K562 (cell line): ENCODE measurements at regions not wholly inside any gene's neighbourhood (a gene's known extent, or its start where the extent isn't known, plus 50 kb on each side); places are given as distances from the start of the nearest gene placed in this dataset.

ENCODE experiments used
- CC2D1A ChIP-seq: fragments of 450-650 bp; IDR thresholded peaks from 2 replicates; pipeline ENCODE4 v1.6.1; 2017; ENCODE audit warnings: mild to moderate bottlenecking
- NFYB ChIP-seq: IDR thresholded peaks from 2 replicates; pipeline ENCODE4 v1.6.1; 2011; ENCODE audit warnings: mild to moderate bottlenecking, moderate library complexity; ENCODE audit not compliant: insufficient read length; ENCODE audit errors: extremely low read depth
- RBM25 ChIP-seq: fragments of 200-400 bp; formaldehyde crosslinking; IDR thresholded peaks from 2 replicates; pipeline ENCODE4 v1.6.1; 2018; ENCODE audit warnings: low read length, low read depth, moderate library complexity; ENCODE audit not compliant: severe bottlenecking
- SIRT6 ChIP-seq: IDR thresholded peaks from one replicate; pipeline ENCODE4 v1.6.1; 2012; ENCODE audit warnings: low read depth, mild to moderate bottlenecking, control low read depth, inconsistent platforms, low read length, moderate library complexity
- STAT6 ChIP-seq: sonication (generic); formaldehyde crosslinking; IDR thresholded peaks from 2 replicates; pipeline ENCODE4 v1.8.1; 2023; ENCODE audit warnings: mild to moderate bottlenecking, missing genetic modification reagents
- TRIM24 ChIP-seq, 2 experiments: fragments of 450-650 bp; IDR thresholded peaks; 2 replicates each; pipeline ENCODE4 v1.6.1; 2016
- TF ChIP-seq, protein P1 (sequence below): IDR thresholded peaks from 2 replicates; pipeline ENCODE4 v1.6.1; 2011; ENCODE audit warnings: borderline replicate concordance, low read depth, mild to moderate bottlenecking, moderate library complexity, low read length; ENCODE audit not compliant: insufficient read depth, poor library complexity, severe bottlenecking

DNA sequence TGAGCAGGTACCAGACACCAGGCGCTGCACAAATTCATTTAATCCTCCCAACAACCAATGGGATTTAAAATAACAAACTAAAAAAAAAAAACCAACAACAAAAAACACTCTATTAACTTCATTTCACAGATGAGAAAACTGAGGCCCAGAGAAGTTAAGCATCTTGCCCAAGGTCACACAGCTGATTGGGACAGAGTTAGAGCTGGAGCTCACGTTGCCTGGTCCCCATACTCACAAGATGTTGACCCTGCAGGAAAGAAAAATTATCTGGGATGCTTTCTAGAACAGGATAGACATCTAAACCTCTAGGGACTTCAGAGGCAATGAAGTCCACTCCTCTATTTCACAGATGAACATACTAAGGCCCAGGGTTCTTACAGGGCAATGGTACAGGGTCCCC lies 175.3 kb downstream of the PSMG1 start (continued):
- TF ChIP-seq STAT6 (CRISPR knock-in tag) (no peak), NFYB (no peak), CC2D1A (no peak), TRIM24 (IDR thresholded peaks at IDR 0.05) (no peak), RBM25 (peak; percentile 74), SIRT6 (no peak)
- TF ChIP-seq, protein P1, sequence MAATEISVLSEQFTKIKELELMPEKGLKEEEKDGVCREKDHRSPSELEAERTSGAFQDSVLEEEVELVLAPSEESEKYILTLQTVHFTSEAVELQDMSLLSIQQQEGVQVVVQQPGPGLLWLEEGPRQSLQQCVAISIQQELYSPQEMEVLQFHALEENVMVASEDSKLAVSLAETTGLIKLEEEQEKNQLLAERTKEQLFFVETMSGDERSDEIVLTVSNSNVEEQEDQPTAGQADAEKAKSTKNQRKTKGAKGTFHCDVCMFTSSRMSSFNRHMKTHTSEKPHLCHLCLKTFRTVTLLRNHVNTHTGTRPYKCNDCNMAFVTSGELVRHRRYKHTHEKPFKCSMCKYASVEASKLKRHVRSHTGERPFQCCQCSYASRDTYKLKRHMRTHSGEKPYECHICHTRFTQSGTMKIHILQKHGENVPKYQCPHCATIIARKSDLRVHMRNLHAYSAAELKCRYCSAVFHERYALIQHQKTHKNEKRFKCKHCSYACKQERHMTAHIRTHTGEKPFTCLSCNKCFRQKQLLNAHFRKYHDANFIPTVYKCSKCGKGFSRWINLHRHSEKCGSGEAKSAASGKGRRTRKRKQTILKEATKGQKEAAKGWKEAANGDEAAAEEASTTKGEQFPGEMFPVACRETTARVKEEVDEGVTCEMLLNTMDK: no peak
